Tibial nerve (tissue), 4 donors: ENCODE measurements at regions not wholly inside any gene's neighbourhood (a gene's known extent, or its start where the extent isn't known, plus 50 kb on each side); places are given as distances from the start of the nearest gene placed in this dataset.

ENCODE experiments used
- DNase-seq, 2 donors: peaks; one replicate each; pipeline ENCODE4 v3.0.0-alpha.2; 2019; ENCODE audit warnings: low spot score in 2 of 2
- H3K27ac ChIP-seq, 4 donors: fragments of 200-600 bp; sonication (generic) in 3 of 4; one replicate each; pipeline ENCODE4 v1.5.1; 2017 to 2019; ENCODE audit warnings: mild to moderate bottlenecking in 1 of 4
- H3K27me3 ChIP-seq, 2 donors: fragments of 200-600 bp; sonication (generic) in 1 of 2; one replicate each; pipeline versions ENCODE4 v1.5.1 to v1.6.0; 2017 to 2019
- H3K36me3 ChIP-seq, 3 donors: fragments of 200-600 bp; sonication (generic); one replicate each; pipeline ENCODE4 v1.5.1; 2018 to 2019
- H3K4me1 ChIP-seq, 4 donors: fragments of 200-600 bp; sonication (generic) in 3 of 4; one replicate each; pipeline ENCODE4 v1.5.1; 2017 to 2019
- H3K4me3 ChIP-seq, 4 donors: fragments of 200-600 bp; sonication (generic) in 3 of 4; one replicate each; pipeline ENCODE4 v1.5.1; 2017 to 2019; ENCODE audit warnings: mild to moderate bottlenecking in 1 of 4, moderate library complexity in 1 of 4
- H3K9me3 ChIP-seq, 4 donors: fragments of 200-600 bp; sonication (generic) in 3 of 4; one replicate each; pipeline ENCODE4 v1.5.1; 2017 to 2019
- CTCF ChIP-seq, 5 experiments: fragments of 200-600 bp in 3 of 5; fragments of 450-650 bp in 2 of 5; sonication (generic) in 3 of 5; IDR thresholded peaks; one replicate each; pipeline ENCODE4 v1.5.1; 2016 to 2019; ENCODE audit warnings: antibody characterized with exemption in 5 of 5, mild to moderate bottlenecking in 3 of 5, moderate library complexity in 2 of 5
- EP300 ChIP-seq, 2 donors: sonication (generic); formaldehyde crosslinking; IDR thresholded peaks; one replicate each; pipeline ENCODE4 v1.6.1; 2017; ENCODE audit warnings: antibody characterized with exemption in 2 of 2, mild to moderate bottlenecking in 1 of 2
- POLR2A ChIP-seq, 2 donors: fragments of 450-650 bp; IDR thresholded peaks; one replicate each; pipeline ENCODE4 v1.6.1; 2017; ENCODE audit warnings: antibody characterized with exemption in 2 of 2, mild to moderate bottlenecking in 2 of 2, moderate library complexity in 2 of 2
- WGBS, 2 donors: methylation state at CpG; one replicate each; pipeline ENCODE4 v1.1.5; 2018; 5-methylcytosine and 5-hydroxymethylcytosine counted together

GRCh38 chr3:170761103-170761502 is 108.9 kb downstream of the RPL22L1 start:
- no peaks in the 10 kb centered on the region for H3K36me3 ChIP-seq
- 67 to 68% methylated on average over 3 of the region's 3 CpGs for WGBS, 2 donors
- no peak for DNase-seq
- no peak overlapping the region for H3K27ac ChIP-seq
- peaks cover 0 to 9% (median 0%) of the 10 kb centered on the region in 4 donors for H3K4me1 ChIP-seq
- H3K27me3 ChIP-seq = no peaks in the 10 kb centered on the region
- TF ChIP-seq CTCF (IDR thresholded peaks at IDR 0.05) (no peak), POLR2A (IDR thresholded peaks at IDR 0.05) (no peak), EP300 (IDR thresholded peaks at IDR 0.05) (no peak)
- H3K4me3 ChIP-seq = no peak overlapping the region
- no peaks in the 10 kb centered on the region for H3K9me3 ChIP-seq

GRCh38 chr3:170760174-170760526 is 109.8 kb downstream of the RPL22L1 start:
- Histone ChIP-seq H3K27me3 (no peaks in the 10 kb centered on the region), H3K36me3 (no peaks in the 10 kb centered on the region), H3K27ac (peak overlapping the region in 2 of 4 donors; percentile 12 to 60), H3K4me3 (no peak overlapping the region), H3K4me1 (peaks cover 0 to 6% (median 0%) of the 10 kb centered on the region in 4 donors), H3K9me3 (no peaks in the 10 kb centered on the region)
- TF ChIP-seq POLR2A (IDR thresholded peaks at IDR 0.05) (no peak), CTCF (IDR thresholded peaks at IDR 0.05) (no peak), EP300 (IDR thresholded peaks at IDR 0.05) (no peak)
- WGBS, 2 donors = 61 to 68% methylated on average over 1 of the region's 1 CpG
- no peak for DNase-seq

- peak overlapping the region in 1 of 4 donors; percentile 12 for H3K27ac ChIP-seq
- no peak overlapping the region for H3K4me3 ChIP-seq
- 67 to 69% methylated on average over 5 of the region's 5 CpGs for WGBS, 2 donors
- no peaks in the 10 kb centered on the region for H3K36me3 ChIP-seq
- H3K9me3 ChIP-seq = no peaks in the 10 kb centered on the region
- DNase-seq = no peak
- H3K27me3 ChIP-seq = no peaks in the 10 kb centered on the region
- H3K4me1 ChIP-seq = peaks cover 0 to 6% (median 0%) of the 10 kb centered on the region in 4 donors
- TF ChIP-seq POLR2A (IDR thresholded peaks at IDR 0.05) = no peak
- TF ChIP-seq CTCF (IDR thresholded peaks at IDR 0.05) = no peak
- TF ChIP-seq EP300 (IDR thresholded peaks at IDR 0.05) = no peak
Observed at GRCh38 chr3:170759511-170760173, 110.4 kb downstream of the RPL22L1 start.

- Histone ChIP-seq H3K4me3 (no peak overlapping the region), H3K9me3 (no peaks in the 10 kb centered on the region), H3K27ac (no peak overlapping the region), H3K4me1 (peaks cover 0 to 32% (median 7%) of the 10 kb centered on the region in 4 donors), H3K36me3 (no peaks in the 10 kb centered on the region), H3K27me3 (no peaks in the 10 kb centered on the region)
- WGBS, 2 donors = 91 to 100% methylated on average over 1 of the region's 1 CpG
- no peak for DNase-seq
- TF ChIP-seq CTCF (IDR thresholded peaks at IDR 0.05) (no peak), EP300 (IDR thresholded peaks at IDR 0.05) (no peak), POLR2A (IDR thresholded peaks at IDR 0.05) (no peak)
Observed at GRCh38 chr3:170757038-170757437, 113.0 kb downstream of the RPL22L1 start.

GRCh38 chr3:170754311-170754693 is 115.7 kb downstream of the RPL22L1 start:
- TF ChIP-seq CTCF (IDR thresholded peaks at IDR 0.05) = no peak
- no peak for TF ChIP-seq EP300 (IDR thresholded peaks at IDR 0.05)
- no peak for TF ChIP-seq POLR2A (IDR thresholded peaks at IDR 0.05)
- Histone ChIP-seq H3K4me3 (no peak overlapping the region), H3K27ac (no peak overlapping the region), H3K27me3 (no peaks in the 10 kb centered on the region), H3K9me3 (no peaks in the 10 kb centered on the region), H3K36me3 (no peaks in the 10 kb centered on the region), H3K4me1 (peaks cover 0 to 43% (median 7%) of the 10 kb centered on the region in 4 donors)
- no peak for DNase-seq
